ENCODE measurements at regions not wholly inside any gene's neighbourhood (a gene's known extent, or its start where the extent isn't known, plus 50 kb on each side); places are given as distances from the start of the nearest gene placed in this dataset.

DNA sequence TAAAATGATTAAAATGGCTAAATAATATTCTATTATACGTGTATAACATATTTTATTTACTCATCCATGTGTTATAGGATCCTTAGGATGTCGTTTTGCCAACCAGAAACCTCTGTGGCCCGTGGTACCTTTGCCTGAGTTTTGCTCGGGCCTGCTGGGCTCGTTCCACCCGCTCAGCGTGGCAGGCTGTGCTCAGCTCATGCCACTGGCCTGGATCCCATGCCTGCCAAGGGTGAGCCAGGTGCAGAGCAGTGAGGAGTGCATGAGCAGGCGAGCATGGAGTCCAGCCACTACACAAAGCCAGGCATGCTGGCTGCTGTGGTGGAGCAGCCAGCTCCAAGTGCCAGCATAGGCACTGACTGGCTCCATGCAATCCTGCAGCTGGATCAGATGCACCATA lies 417.2 kb downstream of the TTLL7 start:
- no peak overlapping the region for H3K4me3 ChIP-seq (ENCODE audit: low read length)
- DNase-seq (ENCODE audit: low read depth) = no peak
- no peak for TF ChIP-seq CTCF (IDR thresholded peaks at IDR 0.05; ENCODE audit: insufficient read depth, low read depth, low read length, missing control alignments)

- no peak overlapping the region for H3K4me3 ChIP-seq (ENCODE audit: low read length)
- DNase-seq (ENCODE audit: low read depth) = no peak
- no peak for TF ChIP-seq CTCF (IDR thresholded peaks at IDR 0.05; ENCODE audit: insufficient read depth, low read depth, low read length, missing control alignments)
These were observed 424.1 kb downstream of the TTLL7 start for GRCh38 chr1:83574791-83575190.

DNA sequence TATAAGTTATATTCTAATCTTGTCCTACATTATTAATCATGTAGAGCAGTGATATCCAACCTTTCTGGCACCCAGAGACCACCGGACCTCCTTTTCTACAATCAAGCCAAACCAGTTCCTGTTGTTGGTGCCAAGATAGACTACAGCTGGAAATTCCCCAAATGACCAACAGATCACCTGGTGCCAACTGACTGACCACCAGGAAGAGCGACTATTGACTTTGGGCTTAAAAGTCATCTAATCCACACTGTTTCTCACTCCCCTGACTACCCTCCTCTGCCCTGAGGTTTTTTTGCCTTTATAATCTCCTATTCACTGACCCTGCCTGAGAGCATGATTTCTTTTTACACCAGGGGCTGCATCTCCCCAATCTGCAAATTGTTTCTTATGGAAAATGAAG lies 425.2 kb downstream of the TTLL7 start:
- no peak for TF ChIP-seq CTCF (IDR thresholded peaks at IDR 0.05; ENCODE audit: insufficient read depth, low read depth, low read length, missing control alignments)
- no peak for DNase-seq (ENCODE audit: low read depth)
- H3K4me3 ChIP-seq (ENCODE audit: low read length) = no peak overlapping the region

DNA sequence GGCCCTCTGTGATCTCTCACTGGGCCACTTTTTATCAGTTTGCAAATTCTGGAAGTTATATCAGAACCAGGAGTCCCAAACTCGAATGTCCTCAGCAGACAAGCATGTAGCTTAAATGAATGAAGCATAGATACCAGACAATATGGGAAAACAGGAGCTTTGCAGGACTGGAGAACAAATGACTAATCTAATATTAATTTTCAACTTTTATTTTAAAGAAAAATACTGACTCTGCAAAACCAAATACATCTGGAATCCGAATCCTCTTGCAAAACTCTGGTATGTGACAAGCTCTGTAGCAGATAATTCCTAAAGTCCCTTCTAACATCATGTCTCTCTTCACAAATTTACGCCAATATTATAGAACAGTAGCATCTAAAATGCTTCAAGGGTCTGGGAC lies 427.4 kb downstream of the TTLL7 start:
- no peak for TF ChIP-seq CTCF (IDR thresholded peaks at IDR 0.05; ENCODE audit: insufficient read depth, low read depth, low read length, missing control alignments)
- no peak for DNase-seq (ENCODE audit: low read depth)
- no peak overlapping the region for H3K4me3 ChIP-seq (ENCODE audit: low read length)

GRCh38 chr1:83561346-83561745 lies 437.6 kb downstream of the TTLL7 start:
- no peak overlapping the region for H3K4me3 ChIP-seq (ENCODE audit: low read length)

GRCh38 chr1:83559129-83559840 lies 439.6 kb downstream of the TTLL7 start:
- no peak overlapping the region for H3K4me3 ChIP-seq (ENCODE audit: low read length)
- no peak for TF ChIP-seq CTCF (IDR thresholded peaks at IDR 0.05; ENCODE audit: insufficient read depth, low read depth, low read length, missing control alignments)
- DNase-seq (ENCODE audit: low read depth) = no peak

More at GRCh38 chr1:83561346-83561745, 437.6 kb downstream of the TTLL7 start:
- no peak for DNase-seq (ENCODE audit: low read depth)
- TF ChIP-seq CTCF (IDR thresholded peaks at IDR 0.05; ENCODE audit: insufficient read depth, low read depth, low read length, missing control alignments) = no peak

- no peak for TF ChIP-seq CTCF (IDR thresholded peaks at IDR 0.05; ENCODE audit: insufficient read depth, low read depth, low read length, missing control alignments)
- DNase-seq (ENCODE audit: low read depth) = no peak
- no peak overlapping the region for H3K4me3 ChIP-seq (ENCODE audit: low read length)
These were observed 443.1 kb downstream of the TTLL7 start for GRCh38 chr1:83555871-83556270.
